K562 (cell line): ENCODE measurements at regions not wholly inside any gene's neighbourhood (a gene's known extent, or its start where the extent isn't known, plus 50 kb on each side); places are given as distances from the start of the nearest gene placed in this dataset.

Experiments used
- BCL6 ChIP-seq: fragments of 250-450 bp; sonication (Bioruptor Pico); IDR thresholded peaks from 2 replicates; pipeline ENCODE4 v1.4.0; 2020
- CBX5 ChIP-seq: IDR thresholded peaks from 2 replicates; pipeline ENCODE4 v1.6.1; 2014; ENCODE audit warnings: low read depth, borderline replicate concordance
- ESRRB ChIP-seq: fragments of 250-450 bp; sonication (Bioruptor Pico); IDR thresholded peaks from 2 replicates; pipeline ENCODE4 v1.5.0; 2020; ENCODE audit warnings: mild to moderate bottlenecking, moderate library complexity, borderline replicate concordance
- ETS2 ChIP-seq: IDR thresholded peaks from 2 replicates; pipeline ENCODE4 v1.6.1; 2016; ENCODE audit warnings: borderline replicate concordance, missing genetic modification characterization, mild to moderate bottlenecking, moderate library complexity, missing compliant biosample characterization; ENCODE audit not compliant: poor library complexity, severe bottlenecking
- ETV1 ChIP-seq: fragments of 450-650 bp; conservative IDR thresholded peaks from 2 replicates; pipeline ENCODE4 v1.6.1; 2016; ENCODE audit warnings: missing genetic modification characterization, control low read depth, low read depth, missing compliant biosample characterization
- GATA2 ChIP-seq: sonication (generic); formaldehyde crosslinking; IDR thresholded peaks from 2 replicates; pipeline ENCODE4 v1.4.0; 2020; ENCODE audit warnings: mild to moderate bottlenecking, missing genetic modification reagents
- GATAD2A ChIP-seq: fragments of 450-650 bp; IDR thresholded peaks from 2 replicates; pipeline ENCODE4 v1.6.1; 2017
- IRF9 ChIP-seq: fragments of 450-650 bp; IDR thresholded peaks from 2 replicates; pipeline ENCODE4 v1.6.1; 2016; ENCODE audit warnings: missing biosample characterization, missing genetic modification characterization
- LARP7 ChIP-seq: fragments of 450-650 bp; IDR thresholded peaks from 2 replicates; pipeline ENCODE4 v1.6.1; 2016
- MITF ChIP-seq: IDR thresholded peaks from 2 replicates; pipeline ENCODE4 v1.6.1; 2014; ENCODE audit warnings: antibody characterized with exemption
- NCOR1 ChIP-seq: fragments of 450-650 bp; IDR thresholded peaks from 2 replicates; pipeline ENCODE4 v1.6.1; 2016; ENCODE audit warnings: mild to moderate bottlenecking, moderate library complexity
- NFRKB ChIP-seq: fragments of 450-650 bp; IDR thresholded peaks from 2 replicates; pipeline ENCODE4 v1.6.1; 2016; ENCODE audit warnings: low read depth
- POLR2AphosphoS5 ChIP-seq: IDR thresholded peaks from 2 replicates; pipeline ENCODE4 v1.6.1; 2011; ENCODE audit warnings: mild to moderate bottlenecking, low read depth, low read length, moderate library complexity; ENCODE audit not compliant: control insufficient read depth, insufficient read depth
- PRDM10 ChIP-seq: fragments of 450-650 bp; IDR thresholded peaks from 2 replicates; pipeline ENCODE4 v1.6.1; 2018; ENCODE audit not compliant: partially characterized antibody
- TAL1 ChIP-seq: fragments of 450-650 bp; IDR thresholded peaks from 2 replicates; pipeline ENCODE4 v1.6.1; 2016; ENCODE audit warnings: mild to moderate bottlenecking
- TRIM24 ChIP-seq, 2 experiments: fragments of 450-650 bp; IDR thresholded peaks; 2 replicates each; pipeline ENCODE4 v1.6.1; 2016
- VEZF1 ChIP-seq: fragments of 200-800 bp; sonication (Bioruptor generic); IDR thresholded peaks from 2 replicates; pipeline ENCODE4 v1.6.1; 2017; ENCODE audit warnings: missing genetic modification characterization, missing compliant biosample characterization
- ZNF197 ChIP-seq: fragments of 200-800 bp; sonication (Bioruptor generic); IDR thresholded peaks from 2 replicates; pipeline ENCODE4 v1.6.1; 2016; ENCODE audit warnings: low read depth, missing genetic modification characterization, missing compliant biosample characterization
- ZNF384 ChIP-seq: IDR thresholded peaks from 2 replicates; pipeline ENCODE4 v1.6.1; 2012; ENCODE audit warnings: low read depth, low read length, improper control_type of control experiment
- ZNF395 ChIP-seq: fragments of 200-800 bp; sonication (Bioruptor generic); IDR thresholded peaks from 2 replicates; pipeline ENCODE4 v1.6.1; 2017; ENCODE audit warnings: missing genetic modification characterization, missing compliant biosample characterization

GRCh38 chr6:132964101-132964867 is 149.9 kb downstream of the RPS12 start (continued):
- TF ChIP-seq VEZF1 (CRISPR knock-in tag) (0 out of 2 replicates have a peak, but pooled peaks have one; percentile 9), CBX5 (no peak), IRF9 (no peak), TRIM24 (IDR thresholded peaks at IDR 0.05) (peak in 1 of 2 experiments; percentile 33; a peak in 1 of 4 replicates), NFRKB (no peak), ESRRB (CRISPR knock-in tag) (no peak), MITF (no peak), BCL6 (CRISPR knock-in tag) (no peak), ETS2 (no peak), NCOR1 (peak; percentile 53), ZNF395 (CRISPR knock-in tag) (0 out of 2 replicates have a peak, but pooled peaks have one; percentile 31), TAL1 (peak; percentile 84), PRDM10 (peak; percentile 14), ZNF384 (no peak), GATAD2A (no peak), ZNF197 (0 out of 2 replicates have a peak, but pooled peaks have one; percentile 38), LARP7 (no peak), ETV1 (tag) (no peak), GATA2 (CRISPR knock-in tag) (no peak), POLR2AphosphoS5 (0 out of 2 replicates have a peak, but pooled peaks have one; percentile 34)
